HG03095 (cell line): ENCODE measurements at regions not wholly inside any gene's neighbourhood (a gene's known extent, or its start where the extent isn't known, plus 50 kb on each side); places are given as distances from the start of the nearest gene placed in this dataset.
"Not testable (repeated sequence)": the region's sequence is repeated elsewhere in the genome, so short reads cannot be mapped to it uniquely, and the experiment has no call there.

Source experiments
- ATAC-seq: cut with Tn5 transposase; IDR thresholded peaks from one replicate; pipeline ENCODE4 v1.9.1; 2021; ENCODE audit warnings: moderate library complexity; ENCODE audit not compliant: unreplicated experiment

DNA sequence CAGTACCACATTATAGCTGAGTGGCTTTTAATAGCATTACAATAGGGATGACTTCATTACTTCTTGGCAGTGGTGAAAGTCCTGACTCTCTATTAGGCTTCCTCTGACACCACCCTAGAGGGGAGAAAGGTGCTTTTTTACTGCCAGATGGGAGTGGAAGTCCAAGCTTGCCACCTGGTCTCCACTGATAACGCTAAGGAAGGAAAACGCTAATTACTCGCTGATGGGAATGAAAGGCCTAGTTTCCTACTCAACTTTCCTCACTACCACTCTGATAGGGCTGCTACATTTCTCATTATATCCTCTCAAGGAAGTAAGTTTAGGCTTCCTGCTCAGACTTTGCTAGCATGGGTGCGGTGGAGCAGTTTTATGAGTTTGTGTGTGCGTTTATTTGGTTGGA lies 62.3 kb upstream of the PAGE3 start:
- ATAC-seq, result no peak

DNA sequence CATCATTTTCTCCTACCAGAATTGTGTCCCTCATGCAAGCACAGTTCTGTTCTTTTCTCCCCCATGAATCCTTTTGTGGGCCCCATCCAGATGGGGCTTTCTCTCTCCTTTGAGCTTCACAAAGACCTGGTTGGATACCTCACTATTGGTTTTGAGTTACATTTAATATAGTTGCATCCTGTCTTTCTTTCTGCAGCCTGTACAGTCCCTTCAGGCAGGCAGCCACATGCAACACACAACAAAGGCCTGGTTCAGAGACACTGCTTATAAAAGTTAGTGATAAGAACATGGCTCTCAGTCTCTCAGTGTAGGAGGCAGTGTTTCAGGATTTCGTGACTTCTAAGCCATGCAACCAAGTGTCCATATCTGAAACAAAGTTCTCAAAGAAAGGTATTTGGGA lies 70.6 kb upstream of the PAGE3 start:
- no peak for ATAC-seq

DNA sequence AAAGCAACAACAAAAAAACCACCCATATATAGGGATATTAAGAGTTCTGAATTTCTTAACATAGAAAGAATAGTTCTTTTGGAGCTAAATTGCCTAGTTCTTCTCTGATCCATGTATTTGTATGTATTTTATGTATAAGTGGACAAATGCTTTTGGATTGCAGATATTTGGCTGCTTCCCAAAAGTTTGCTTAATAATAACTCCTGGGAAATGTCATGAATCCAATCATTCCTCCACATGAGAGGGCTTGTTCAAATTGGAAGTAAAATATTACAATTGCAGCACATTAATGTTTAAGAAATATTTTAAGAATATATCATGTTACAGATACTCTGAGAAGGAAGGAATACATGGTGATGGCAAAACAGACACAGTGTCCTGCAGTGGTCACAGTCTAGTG lies 71.5 kb upstream of the PAGE3 start:
- no peak for ATAC-seq

DNA sequence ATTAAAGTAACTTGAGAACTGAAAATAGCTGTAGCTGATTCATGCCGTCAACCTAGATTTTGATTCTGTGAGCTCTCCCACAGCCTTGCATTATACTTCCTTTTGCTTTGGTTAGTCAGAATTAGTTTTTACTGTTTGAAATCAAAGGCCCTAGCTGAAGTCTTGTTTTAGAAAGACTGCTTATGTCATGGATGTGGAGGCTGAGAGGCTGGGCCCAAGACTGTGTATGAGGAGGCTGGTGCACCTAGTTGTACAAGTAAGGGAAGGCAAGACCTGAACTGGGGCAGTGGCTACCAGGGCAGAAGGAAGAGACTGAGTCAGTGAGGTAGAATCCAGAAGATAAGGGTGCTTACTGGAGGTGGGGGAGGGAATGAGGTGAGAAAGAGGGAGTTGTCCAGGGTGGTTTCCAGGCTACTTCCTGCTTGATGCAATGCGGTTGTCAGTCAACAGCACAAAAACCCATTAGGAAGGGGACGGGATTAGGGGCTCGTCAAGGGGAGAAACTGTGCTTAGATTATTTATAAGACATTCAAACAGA lies 76.2 kb upstream of the PAGE3 start:
- no peak for ATAC-seq

DNA sequence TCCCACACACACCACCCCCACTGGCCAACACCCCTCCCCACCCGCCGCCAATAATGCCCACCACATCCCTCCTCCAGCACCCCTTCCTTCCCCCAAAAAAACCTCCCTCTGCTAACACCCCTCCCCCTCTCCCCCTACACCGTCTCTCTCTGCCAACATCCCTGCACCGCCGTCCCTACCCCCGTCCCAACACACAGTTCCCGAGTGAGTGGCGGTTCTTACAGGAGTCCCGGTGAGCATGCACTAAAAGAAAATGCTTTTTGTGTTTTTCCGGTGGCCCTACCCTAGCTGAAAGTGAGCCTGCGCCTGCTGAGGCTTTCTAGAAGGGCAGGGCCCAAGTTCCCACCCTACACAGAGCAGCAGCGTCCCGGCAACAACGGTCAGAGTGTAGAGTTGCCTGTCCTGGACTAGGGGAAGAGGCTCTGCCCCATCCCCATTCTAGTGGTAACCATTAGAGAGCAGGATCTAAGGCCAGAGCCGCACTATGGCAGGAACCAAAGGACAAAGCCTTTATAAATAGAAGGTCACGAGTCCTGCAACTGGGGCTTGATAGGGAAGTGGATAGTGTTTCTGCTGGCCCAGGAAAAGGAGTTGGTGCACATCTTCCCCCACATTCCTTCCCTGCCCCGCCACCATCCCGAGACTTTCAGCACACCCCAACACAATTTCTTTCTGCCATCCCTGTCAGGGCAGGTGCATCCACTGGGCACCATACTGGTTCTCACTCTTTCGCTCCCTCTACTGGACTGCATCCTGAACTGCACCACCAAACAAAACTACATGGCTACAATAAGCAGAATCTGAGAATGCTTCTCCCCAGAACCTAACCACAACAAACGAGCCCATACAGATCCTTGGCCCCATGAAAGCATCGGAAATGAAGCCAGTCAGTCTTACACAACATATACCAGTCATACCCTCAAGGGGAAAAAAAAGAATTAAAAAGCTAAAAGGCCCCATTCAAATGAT lies 78.1 kb upstream of the PAGE3 start:
- ATAC-seq, result peak; percentile 81

DNA sequence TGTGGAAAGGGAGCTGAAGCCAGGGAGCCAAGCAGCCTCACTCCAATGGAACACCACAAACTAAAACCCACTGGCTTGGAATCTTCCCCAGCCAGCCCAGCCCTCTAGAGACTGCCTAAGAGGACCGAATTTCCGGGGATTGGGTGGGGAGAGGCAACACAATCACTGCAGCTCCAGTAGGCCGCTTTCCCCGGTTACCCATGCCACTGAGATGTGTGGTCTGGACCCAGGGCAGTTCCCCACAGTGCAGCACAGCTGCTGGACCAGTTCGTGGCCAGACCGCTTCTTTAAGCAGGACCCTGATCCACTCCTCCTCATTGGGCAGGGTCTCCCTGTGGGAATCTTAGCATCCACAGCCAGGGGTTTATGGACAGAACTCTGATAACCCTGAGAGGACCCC lies 91.9 kb upstream of the PAGE3 start:
- ATAC-seq, result no peak

DNA sequence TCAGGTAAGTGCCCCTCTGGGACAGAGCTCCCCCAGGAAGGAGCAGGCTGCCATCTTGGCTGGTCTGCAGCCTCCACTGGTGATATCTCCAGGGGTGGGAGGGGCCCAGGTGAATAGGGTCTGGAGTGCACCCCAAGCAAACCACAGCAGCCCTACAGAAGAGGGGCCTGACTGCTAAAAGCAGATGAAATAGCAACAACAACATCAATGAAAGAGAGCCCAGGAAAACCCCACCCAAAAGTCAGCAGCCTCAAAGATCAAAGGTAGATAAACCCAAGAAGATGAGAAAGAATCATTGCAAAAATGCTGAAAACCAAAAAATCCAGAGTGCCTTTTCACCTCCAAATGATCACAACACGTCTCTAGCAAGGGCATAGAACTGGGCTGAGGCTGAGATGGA lies 92.5 kb upstream of the PAGE3 start:
- ATAC-seq, result no peak

DNA sequence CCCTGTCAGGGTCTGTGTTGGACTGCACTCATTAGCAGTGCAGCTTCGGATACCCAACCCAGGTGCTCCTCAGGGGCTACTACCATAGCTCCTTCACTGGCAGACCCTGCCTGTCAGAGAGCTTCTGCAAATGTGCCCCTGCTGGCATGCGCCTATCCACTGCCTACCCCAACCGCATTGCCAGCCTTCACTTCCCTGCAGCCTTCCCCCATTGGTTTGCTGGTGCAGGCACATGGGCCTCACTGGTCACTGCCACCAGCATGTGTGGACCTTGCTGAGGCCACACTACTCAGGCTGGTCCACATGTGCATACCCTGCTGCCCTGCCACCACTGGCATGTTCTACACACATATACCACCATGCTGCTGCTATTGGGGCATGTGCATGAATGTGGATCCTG lies 72.5 kb upstream of the MAGEH1 start:
- no peak for ATAC-seq

DNA sequence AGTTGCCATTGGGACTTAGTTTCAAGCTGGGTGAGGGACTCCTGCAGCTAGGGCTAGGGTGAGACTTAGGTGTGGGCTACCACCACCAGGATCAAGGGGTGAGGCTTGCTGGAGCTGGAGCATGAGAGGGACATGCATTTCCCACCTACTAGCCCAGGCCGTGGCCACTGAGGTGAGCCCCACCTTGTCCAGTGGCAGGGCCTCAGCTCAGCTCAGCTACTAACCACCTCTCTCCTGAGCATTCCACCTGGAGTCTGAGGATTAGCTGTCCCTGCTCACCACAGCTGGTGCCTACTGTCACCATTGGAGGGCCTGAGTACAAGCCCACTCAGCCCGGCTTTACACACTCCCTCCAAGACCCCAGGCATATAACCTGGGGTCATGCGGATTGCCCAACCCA lies 62.6 kb upstream of the MAGEH1 start:
- no peak for ATAC-seq

DNA sequence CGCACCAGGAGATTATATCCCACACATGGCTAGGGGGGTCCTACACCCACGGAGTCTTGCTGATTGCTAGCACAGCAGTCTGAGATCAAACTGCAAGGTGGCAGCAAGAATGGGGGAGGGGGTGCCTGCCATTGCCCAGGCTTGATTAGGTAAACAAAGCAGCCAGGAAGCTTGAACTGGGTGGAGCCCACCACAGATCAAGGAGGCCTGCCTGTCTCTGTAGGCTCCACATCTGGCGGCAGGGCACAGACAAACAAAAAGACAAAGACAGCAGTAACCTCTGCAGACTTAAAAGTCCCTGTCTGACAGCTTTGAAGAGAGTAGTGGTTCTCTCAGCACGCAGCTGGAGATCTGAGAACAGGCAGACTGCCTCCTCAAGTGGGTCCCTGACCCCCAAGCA lies 55.1 kb upstream of the MAGEH1 start:
- not testable (repeated sequence) for ATAC-seq
